ENCODE measurements at regions not wholly inside any gene's neighbourhood (a gene's known extent, or its start where the extent isn't known, plus 50 kb on each side); places are given as distances from the start of the nearest gene placed in this dataset.

DNA sequence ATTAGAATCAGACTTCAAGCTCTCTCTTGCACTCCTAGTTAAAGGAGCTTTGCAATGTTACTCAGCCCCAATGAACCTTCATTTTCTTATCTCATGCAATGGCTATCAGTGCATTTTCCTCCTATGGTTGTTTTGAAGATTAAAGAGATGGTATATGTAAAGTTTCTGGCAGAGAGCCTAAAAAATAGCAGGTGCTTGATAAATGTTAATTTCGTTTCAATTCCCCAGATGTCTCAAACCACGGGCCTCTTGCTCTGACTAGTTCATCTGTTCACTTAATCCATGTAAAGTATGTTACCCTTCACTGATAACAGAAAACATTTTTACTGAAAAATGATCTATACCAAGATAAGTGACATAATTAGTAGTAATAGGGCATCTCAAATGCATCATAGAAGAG is 735.4 kb upstream of the USP15 start:
- Histone ChIP-seq H4K20me1 (ENCODE audit: insufficient read depth) (no peaks in the 10 kb centered on the region), H3K9ac (no peak overlapping the region), H2AFZ (ENCODE audit: low read depth) (no peak overlapping the region), H3K27ac (peak overlapping the region; percentile 9; the same call in 1 of the 2 replicates), H3K79me2 (ENCODE audit: insufficient read depth, low read depth) (no peaks in the 10 kb centered on the region), H3K4me3 (IDR thresholded peaks at IDR 0.05; ENCODE audit: insufficient read depth, low read depth, low read length) (no peak overlapping the region), H3K27me3 (ENCODE audit: insufficient read depth, low read depth) (no peaks in the 10 kb centered on the region), H3K4me2 (peak overlapping the region; percentile 5; the same call in 1 of the 2 replicates), H3K36me3 (ENCODE audit: insufficient read depth) (no peaks in the 10 kb centered on the region), H3K4me1 (ENCODE audit: low read depth, poor library complexity, severe bottlenecking) (peaks cover 25% of the 10 kb centered on the region)
- TF ChIP-seq, protein P1, sequence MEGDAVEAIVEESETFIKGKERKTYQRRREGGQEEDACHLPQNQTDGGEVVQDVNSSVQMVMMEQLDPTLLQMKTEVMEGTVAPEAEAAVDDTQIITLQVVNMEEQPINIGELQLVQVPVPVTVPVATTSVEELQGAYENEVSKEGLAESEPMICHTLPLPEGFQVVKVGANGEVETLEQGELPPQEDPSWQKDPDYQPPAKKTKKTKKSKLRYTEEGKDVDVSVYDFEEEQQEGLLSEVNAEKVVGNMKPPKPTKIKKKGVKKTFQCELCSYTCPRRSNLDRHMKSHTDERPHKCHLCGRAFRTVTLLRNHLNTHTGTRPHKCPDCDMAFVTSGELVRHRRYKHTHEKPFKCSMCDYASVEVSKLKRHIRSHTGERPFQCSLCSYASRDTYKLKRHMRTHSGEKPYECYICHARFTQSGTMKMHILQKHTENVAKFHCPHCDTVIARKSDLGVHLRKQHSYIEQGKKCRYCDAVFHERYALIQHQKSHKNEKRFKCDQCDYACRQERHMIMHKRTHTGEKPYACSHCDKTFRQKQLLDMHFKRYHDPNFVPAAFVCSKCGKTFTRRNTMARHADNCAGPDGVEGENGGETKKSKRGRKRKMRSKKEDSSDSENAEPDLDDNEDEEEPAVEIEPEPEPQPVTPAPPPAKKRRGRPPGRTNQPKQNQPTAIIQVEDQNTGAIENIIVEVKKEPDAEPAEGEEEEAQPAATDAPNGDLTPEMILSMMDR (conservative IDR thresholded peaks at IDR 0.05; ENCODE audit: low read depth, low read length), result no peak

GRCh38 chr12:61525331-61525730 is 734.9 kb upstream of the USP15 start:
- Histone ChIP-seq H3K79me2 (ENCODE audit: insufficient read depth, low read depth) (no peaks in the 10 kb centered on the region), H3K36me3 (ENCODE audit: insufficient read depth) (no peaks in the 10 kb centered on the region), H3K9ac (no peak overlapping the region), H3K4me3 (IDR thresholded peaks at IDR 0.05; ENCODE audit: insufficient read depth, low read depth, low read length) (no peak overlapping the region), H4K20me1 (ENCODE audit: insufficient read depth) (no peaks in the 10 kb centered on the region), H3K4me2 (peak overlapping the region; percentile 5; the same call in 1 of the 2 replicates), H2AFZ (ENCODE audit: low read depth) (no peak overlapping the region), H3K27me3 (ENCODE audit: insufficient read depth, low read depth) (no peaks in the 10 kb centered on the region), H3K4me1 (ENCODE audit: low read depth, poor library complexity, severe bottlenecking) (peaks cover 25% of the 10 kb centered on the region), H3K27ac (peak overlapping the region; percentile 9; the same call in 1 of the 2 replicates)
- TF ChIP-seq, protein P1 (conservative IDR thresholded peaks at IDR 0.05; ENCODE audit: low read depth, low read length), result no peak

- TF ChIP-seq, protein P1 (conservative IDR thresholded peaks at IDR 0.05; ENCODE audit: low read depth, low read length), result no peak
- Histone ChIP-seq H3K79me2 (ENCODE audit: insufficient read depth, low read depth) (no peaks in the 10 kb centered on the region), H3K27me3 (ENCODE audit: insufficient read depth, low read depth) (no peaks in the 10 kb centered on the region), H4K20me1 (ENCODE audit: insufficient read depth) (no peaks in the 10 kb centered on the region), H3K9ac (no peak overlapping the region), H3K4me3 (IDR thresholded peaks at IDR 0.05; ENCODE audit: insufficient read depth, low read depth, low read length) (no peak overlapping the region), H2AFZ (ENCODE audit: low read depth) (no peak overlapping the region), H3K4me2 (no peak overlapping the region), H3K4me1 (ENCODE audit: low read depth, poor library complexity, severe bottlenecking) (peaks cover 5% of the 10 kb centered on the region), H3K36me3 (ENCODE audit: insufficient read depth) (no peaks in the 10 kb centered on the region), H3K27ac (no peak overlapping the region)
Measured at GRCh38 chr12:61530456-61530855, 729.7 kb upstream of the USP15 start.

DNA sequence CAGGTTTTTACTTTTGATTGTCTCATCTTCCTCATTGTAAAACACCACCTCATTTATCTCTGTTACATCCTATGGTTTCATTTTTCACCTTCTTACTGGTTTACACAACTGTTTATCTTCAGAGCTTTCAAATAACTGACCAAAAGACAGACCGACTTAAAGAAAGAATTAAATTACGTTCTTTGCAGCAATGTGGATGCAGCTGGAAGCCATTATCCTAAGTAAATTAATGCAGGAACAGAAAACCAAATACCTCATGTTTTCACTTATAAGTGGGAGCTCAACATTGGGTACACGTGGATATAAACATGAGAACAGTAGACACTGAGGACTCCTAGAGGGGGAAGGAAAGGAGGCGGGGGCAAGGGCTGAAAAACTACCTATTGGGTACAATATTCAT is 729.0 kb upstream of the USP15 start:
- no peak overlapping the region for H3K9ac ChIP-seq
- TF ChIP-seq, protein P1 (conservative IDR thresholded peaks at IDR 0.05; ENCODE audit: low read depth, low read length), result no peak
- peaks cover under 1% of the 10 kb centered on the region for H3K4me1 ChIP-seq (ENCODE audit: low read depth, poor library complexity, severe bottlenecking)
- H3K27me3 ChIP-seq (ENCODE audit: insufficient read depth, low read depth), result no peaks in the 10 kb centered on the region
- H2AFZ ChIP-seq (ENCODE audit: low read depth), result no peak overlapping the region
- no peaks in the 10 kb centered on the region for H3K79me2 ChIP-seq (ENCODE audit: insufficient read depth, low read depth)
- H3K4me3 ChIP-seq (IDR thresholded peaks at IDR 0.05; ENCODE audit: insufficient read depth, low read depth, low read length), result no peak overlapping the region
- H3K27ac ChIP-seq, result no peak overlapping the region
- H4K20me1 ChIP-seq (ENCODE audit: insufficient read depth), result no peaks in the 10 kb centered on the region
- no peaks in the 10 kb centered on the region for H3K36me3 ChIP-seq (ENCODE audit: insufficient read depth)
- no peak overlapping the region for H3K4me2 ChIP-seq
